ENCODE measurements at regions not wholly inside any gene's neighbourhood (a gene's known extent, or its start where the extent isn't known, plus 50 kb on each side); places are given as distances from the start of the nearest gene placed in this dataset.

DNA sequence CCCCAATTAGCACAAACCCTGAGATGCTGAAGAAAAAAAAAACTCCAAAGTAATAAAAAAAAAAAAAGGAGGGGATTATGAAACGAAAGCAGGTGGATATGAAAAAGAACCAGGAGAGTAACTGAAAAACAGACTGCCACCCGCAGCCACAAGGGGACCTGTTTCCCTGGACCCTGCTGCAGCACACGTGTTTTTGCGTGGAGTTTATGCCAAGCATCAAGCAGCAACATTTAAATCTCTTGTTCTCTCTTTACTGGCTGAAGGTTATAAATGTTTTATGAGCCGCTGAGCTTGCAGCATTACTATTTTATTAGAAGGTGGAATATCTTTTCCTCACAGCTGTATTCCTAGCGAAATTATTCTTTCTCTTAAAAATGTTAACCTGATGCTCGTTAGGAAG, 131.6 kb upstream of the OLIG3 start:
- TF ChIP-seq POLR2A (IDR thresholded peaks at IDR 0.05; ENCODE audit: low read depth, low read length) (no peak), MXI1 (IDR thresholded peaks at IDR 0.05; ENCODE audit: low read depth, low read length) (no peak), ZNF274 (IDR thresholded peaks at IDR 0.05; ENCODE audit: insufficient read depth, insufficient read length) (no peak), CEBPB (IDR thresholded peaks at IDR 0.05; ENCODE audit: borderline replicate concordance in 1 of 2, low read depth in 2 of 2, low read length in 2 of 2) (no peak), MYC (IDR thresholded peaks at IDR 0.05; ENCODE audit: insufficient read depth, insufficient read length, insufficient replicate concordance, low read length, severe bottlenecking) (no peak), SPI1 (IDR thresholded peaks at IDR 0.05; ENCODE audit: borderline replicate concordance, insufficient read depth, low read depth, low read length) (no peak), ZNF622 (IDR thresholded peaks at IDR 0.05) (no peak)
- TF ChIP-seq, protein P1, sequence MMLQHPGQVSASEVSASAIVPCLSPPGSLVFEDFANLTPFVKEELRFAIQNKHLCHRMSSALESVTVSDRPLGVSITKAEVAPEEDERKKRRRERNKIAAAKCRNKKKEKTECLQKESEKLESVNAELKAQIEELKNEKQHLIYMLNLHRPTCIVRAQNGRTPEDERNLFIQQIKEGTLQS (IDR thresholded peaks at IDR 0.05; ENCODE audit: borderline replicate concordance, extremely low read depth, low read depth, low read length): no peak
- TF ChIP-seq, protein P2, sequence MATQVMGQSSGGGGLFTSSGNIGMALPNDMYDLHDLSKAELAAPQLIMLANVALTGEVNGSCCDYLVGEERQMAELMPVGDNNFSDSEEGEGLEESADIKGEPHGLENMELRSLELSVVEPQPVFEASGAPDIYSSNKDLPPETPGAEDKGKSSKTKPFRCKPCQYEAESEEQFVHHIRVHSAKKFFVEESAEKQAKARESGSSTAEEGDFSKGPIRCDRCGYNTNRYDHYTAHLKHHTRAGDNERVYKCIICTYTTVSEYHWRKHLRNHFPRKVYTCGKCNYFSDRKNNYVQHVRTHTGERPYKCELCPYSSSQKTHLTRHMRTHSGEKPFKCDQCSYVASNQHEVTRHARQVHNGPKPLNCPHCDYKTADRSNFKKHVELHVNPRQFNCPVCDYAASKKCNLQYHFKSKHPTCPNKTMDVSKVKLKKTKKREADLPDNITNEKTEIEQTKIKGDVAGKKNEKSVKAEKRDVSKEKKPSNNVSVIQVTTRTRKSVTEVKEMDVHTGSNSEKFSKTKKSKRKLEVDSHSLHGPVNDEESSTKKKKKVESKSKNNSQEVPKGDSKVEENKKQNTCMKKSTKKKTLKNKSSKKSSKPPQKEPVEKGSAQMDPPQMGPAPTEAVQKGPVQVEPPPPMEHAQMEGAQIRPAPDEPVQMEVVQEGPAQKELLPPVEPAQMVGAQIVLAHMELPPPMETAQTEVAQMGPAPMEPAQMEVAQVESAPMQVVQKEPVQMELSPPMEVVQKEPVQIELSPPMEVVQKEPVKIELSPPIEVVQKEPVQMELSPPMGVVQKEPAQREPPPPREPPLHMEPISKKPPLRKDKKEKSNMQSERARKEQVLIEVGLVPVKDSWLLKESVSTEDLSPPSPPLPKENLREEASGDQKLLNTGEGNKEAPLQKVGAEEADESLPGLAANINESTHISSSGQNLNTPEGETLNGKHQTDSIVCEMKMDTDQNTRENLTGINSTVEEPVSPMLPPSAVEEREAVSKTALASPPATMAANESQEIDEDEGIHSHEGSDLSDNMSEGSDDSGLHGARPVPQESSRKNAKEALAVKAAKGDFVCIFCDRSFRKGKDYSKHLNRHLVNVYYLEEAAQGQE (IDR thresholded peaks at IDR 0.05; ENCODE audit: low read depth, low read length): no peak
- TF ChIP-seq, protein P3, sequence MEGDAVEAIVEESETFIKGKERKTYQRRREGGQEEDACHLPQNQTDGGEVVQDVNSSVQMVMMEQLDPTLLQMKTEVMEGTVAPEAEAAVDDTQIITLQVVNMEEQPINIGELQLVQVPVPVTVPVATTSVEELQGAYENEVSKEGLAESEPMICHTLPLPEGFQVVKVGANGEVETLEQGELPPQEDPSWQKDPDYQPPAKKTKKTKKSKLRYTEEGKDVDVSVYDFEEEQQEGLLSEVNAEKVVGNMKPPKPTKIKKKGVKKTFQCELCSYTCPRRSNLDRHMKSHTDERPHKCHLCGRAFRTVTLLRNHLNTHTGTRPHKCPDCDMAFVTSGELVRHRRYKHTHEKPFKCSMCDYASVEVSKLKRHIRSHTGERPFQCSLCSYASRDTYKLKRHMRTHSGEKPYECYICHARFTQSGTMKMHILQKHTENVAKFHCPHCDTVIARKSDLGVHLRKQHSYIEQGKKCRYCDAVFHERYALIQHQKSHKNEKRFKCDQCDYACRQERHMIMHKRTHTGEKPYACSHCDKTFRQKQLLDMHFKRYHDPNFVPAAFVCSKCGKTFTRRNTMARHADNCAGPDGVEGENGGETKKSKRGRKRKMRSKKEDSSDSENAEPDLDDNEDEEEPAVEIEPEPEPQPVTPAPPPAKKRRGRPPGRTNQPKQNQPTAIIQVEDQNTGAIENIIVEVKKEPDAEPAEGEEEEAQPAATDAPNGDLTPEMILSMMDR (IDR thresholded peaks at IDR 0.05 in 2 of 3, conservative IDR thresholded peaks at IDR 0.05 in 1 of 3; ENCODE audit: control insufficient read depth in 2 of 3, extremely low read depth in 1 of 3, insufficient read depth in 1 of 3, low read depth in 3 of 3, low read length in 3 of 3): no peak
- TF ChIP-seq, protein P4, sequence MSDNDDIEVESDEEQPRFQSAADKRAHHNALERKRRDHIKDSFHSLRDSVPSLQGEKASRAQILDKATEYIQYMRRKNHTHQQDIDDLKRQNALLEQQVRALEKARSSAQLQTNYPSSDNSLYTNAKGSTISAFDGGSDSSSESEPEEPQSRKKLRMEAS (IDR thresholded peaks at IDR 0.05; ENCODE audit: low read depth, low read length): no peak
